ENCODE measurements at regions not wholly inside any gene's neighbourhood (a gene's known extent, or its start where the extent isn't known, plus 50 kb on each side); places are given as distances from the start of the nearest gene placed in this dataset.

DNA sequence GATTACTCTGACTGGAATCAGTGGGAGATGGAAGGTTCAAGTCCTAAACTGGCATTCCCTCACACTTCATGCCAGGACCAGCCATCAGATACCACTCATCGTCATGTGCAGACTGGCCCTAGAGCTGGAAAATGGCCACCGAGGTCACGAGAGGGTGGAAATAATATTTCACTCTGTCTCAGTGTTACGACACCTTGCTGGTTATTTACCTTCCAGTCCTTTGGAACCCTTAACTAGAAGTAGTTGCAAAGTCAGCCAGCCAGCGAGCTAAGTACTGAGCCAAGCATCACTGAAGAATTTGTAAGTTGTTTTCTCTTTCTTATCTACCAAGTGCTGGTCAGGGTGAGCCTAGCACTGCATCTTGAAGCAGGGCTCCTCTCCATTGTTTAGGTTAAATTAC lies 309.9 kb upstream of the RASGRP1 start:
- Histone ChIP-seq H3K9me3 (ENCODE audit: control insufficient read depth, low read length) (no peaks in the 10 kb centered on the region), H3K27ac (ENCODE audit: insufficient read depth, low read length, poor library complexity, severe bottlenecking) (no peak overlapping the region), H3K4me3 (ENCODE audit: insufficient read depth, low read depth, low read length, poor library complexity, severe bottlenecking) (no peak overlapping the region), H3K4me1 (ENCODE audit: control insufficient read depth, insufficient read depth, low read length, poor library complexity, severe bottlenecking) (no peaks in the 10 kb centered on the region), H3K27me3 (replicated peaks; ENCODE audit: control insufficient read depth, insufficient read depth, low read length, poor library complexity, severe bottlenecking) (no peaks in the 10 kb centered on the region), H3K36me3 (ENCODE audit: control insufficient read depth, insufficient read depth, low read length) (no peaks in the 10 kb centered on the region)
- DNase-seq, result no peak

DNA sequence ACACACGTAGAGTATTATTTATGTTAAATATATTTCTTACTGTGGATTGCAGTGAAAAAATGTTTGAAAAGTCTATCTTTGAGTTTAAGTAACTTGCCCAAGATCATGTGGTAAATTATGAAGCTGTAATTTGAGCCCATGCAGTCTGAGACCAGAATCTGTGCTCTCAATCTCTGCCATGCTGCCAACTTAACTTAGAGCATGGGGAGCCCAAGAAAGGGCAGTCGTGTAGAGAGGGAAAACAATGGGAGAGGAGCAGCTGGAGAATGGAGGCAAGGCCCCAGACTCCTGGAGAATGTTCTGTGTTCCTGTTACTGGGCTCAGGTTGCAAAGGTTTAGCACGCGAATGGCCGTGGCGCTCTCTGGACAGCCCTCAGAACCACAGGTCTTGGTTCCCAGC lies 311.6 kb upstream of the RASGRP1 start:
- H3K4me3 ChIP-seq (ENCODE audit: insufficient read depth, low read depth, low read length, poor library complexity, severe bottlenecking), result no peak overlapping the region
- H3K27ac ChIP-seq (ENCODE audit: insufficient read depth, low read length, poor library complexity, severe bottlenecking), result no peak overlapping the region
- no peaks in the 10 kb centered on the region for H3K4me1 ChIP-seq (ENCODE audit: control insufficient read depth, insufficient read depth, low read length, poor library complexity, severe bottlenecking)
- H3K36me3 ChIP-seq (ENCODE audit: control insufficient read depth, insufficient read depth, low read length), result no peaks in the 10 kb centered on the region
- DNase-seq, result no peak
- H3K27me3 ChIP-seq (replicated peaks; ENCODE audit: control insufficient read depth, insufficient read depth, low read length, poor library complexity, severe bottlenecking), result no peaks in the 10 kb centered on the region
- no peaks in the 10 kb centered on the region for H3K9me3 ChIP-seq (ENCODE audit: control insufficient read depth, low read length)

DNA sequence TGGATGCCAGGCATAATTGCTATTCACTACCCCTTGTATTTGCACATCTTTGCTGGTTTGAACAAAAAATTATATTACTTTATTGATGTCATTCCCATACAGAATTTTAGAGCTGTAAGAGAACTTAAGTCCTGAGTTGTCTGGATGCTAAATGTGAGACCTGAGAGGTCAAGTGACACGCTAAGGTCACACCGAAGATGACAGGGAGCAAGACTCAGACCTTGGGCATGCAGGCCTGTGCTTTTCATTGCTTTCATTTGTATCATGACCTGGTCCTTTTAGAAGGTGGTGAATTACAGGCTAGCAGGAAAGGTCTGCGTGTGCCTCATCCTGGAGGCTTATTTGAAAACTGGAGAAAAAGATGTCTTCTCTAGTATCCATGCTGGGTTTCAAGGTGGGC lies 312.0 kb upstream of the RASGRP1 start:
- H3K27me3 ChIP-seq (replicated peaks; ENCODE audit: control insufficient read depth, insufficient read depth, low read length, poor library complexity, severe bottlenecking), result no peaks in the 10 kb centered on the region
- H3K9me3 ChIP-seq (ENCODE audit: control insufficient read depth, low read length), result no peaks in the 10 kb centered on the region
- no peak overlapping the region for H3K27ac ChIP-seq (ENCODE audit: insufficient read depth, low read length, poor library complexity, severe bottlenecking)
- no peaks in the 10 kb centered on the region for H3K36me3 ChIP-seq (ENCODE audit: control insufficient read depth, insufficient read depth, low read length)
- no peak overlapping the region for H3K4me3 ChIP-seq (ENCODE audit: insufficient read depth, low read depth, low read length, poor library complexity, severe bottlenecking)
- no peak for DNase-seq
- no peaks in the 10 kb centered on the region for H3K4me1 ChIP-seq (ENCODE audit: control insufficient read depth, insufficient read depth, low read length, poor library complexity, severe bottlenecking)

DNA sequence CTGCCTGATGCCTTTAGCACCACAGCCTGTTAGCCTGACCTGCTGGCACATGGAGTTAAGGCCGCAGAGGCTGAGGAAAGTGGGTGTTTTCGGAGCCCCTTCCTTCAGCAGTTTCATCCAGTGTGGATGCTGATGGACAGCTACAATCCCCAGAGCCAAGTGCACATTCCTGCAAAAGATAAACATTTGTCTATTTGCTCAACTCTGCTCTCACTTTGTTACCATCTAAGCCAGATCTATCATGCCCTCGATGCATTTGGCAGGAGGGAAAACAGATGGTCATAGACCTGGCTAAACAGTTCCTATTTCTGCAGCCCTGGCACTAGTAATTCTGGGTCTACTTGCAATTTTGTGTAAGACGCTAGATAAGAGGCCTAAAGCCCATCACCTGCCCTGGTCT lies 312.9 kb upstream of the RASGRP1 start:
- Histone ChIP-seq H3K4me1 (ENCODE audit: control insufficient read depth, insufficient read depth, low read length, poor library complexity, severe bottlenecking) (no peaks in the 10 kb centered on the region), H3K36me3 (ENCODE audit: control insufficient read depth, insufficient read depth, low read length) (no peaks in the 10 kb centered on the region), H3K27ac (ENCODE audit: insufficient read depth, low read length, poor library complexity, severe bottlenecking) (no peak overlapping the region), H3K9me3 (ENCODE audit: control insufficient read depth, low read length) (no peaks in the 10 kb centered on the region), H3K27me3 (replicated peaks; ENCODE audit: control insufficient read depth, insufficient read depth, low read length, poor library complexity, severe bottlenecking) (no peaks in the 10 kb centered on the region), H3K4me3 (ENCODE audit: insufficient read depth, low read depth, low read length, poor library complexity, severe bottlenecking) (no peak overlapping the region)
- DNase-seq, result no peak

DNA sequence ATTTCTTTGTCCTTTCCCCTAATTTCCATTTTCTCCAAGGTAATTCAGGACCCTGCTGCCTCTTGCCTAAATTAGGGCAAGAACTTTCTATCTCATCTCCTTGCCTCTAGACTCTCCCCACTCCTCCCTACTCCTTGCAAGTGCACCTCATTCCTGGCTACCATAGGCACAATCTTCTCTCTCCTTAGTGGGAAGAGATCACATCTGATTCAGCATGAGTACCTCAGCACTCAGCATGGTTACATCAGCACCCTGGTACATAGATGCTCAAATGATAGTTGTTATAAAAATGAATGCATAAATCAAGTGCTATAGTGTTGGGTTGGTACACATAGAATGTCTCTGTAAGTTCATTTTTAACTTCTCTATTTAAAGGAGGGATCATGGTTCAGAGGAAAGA lies 313.4 kb upstream of the RASGRP1 start:
- Histone ChIP-seq H3K4me1 (ENCODE audit: control insufficient read depth, insufficient read depth, low read length, poor library complexity, severe bottlenecking) (no peaks in the 10 kb centered on the region), H3K36me3 (ENCODE audit: control insufficient read depth, insufficient read depth, low read length) (no peaks in the 10 kb centered on the region), H3K27ac (ENCODE audit: insufficient read depth, low read length, poor library complexity, severe bottlenecking) (no peak overlapping the region), H3K9me3 (ENCODE audit: control insufficient read depth, low read length) (no peaks in the 10 kb centered on the region), H3K4me3 (ENCODE audit: insufficient read depth, low read depth, low read length, poor library complexity, severe bottlenecking) (no peak overlapping the region), H3K27me3 (replicated peaks; ENCODE audit: control insufficient read depth, insufficient read depth, low read length, poor library complexity, severe bottlenecking) (no peaks in the 10 kb centered on the region)
- DNase-seq, result no peak

DNA sequence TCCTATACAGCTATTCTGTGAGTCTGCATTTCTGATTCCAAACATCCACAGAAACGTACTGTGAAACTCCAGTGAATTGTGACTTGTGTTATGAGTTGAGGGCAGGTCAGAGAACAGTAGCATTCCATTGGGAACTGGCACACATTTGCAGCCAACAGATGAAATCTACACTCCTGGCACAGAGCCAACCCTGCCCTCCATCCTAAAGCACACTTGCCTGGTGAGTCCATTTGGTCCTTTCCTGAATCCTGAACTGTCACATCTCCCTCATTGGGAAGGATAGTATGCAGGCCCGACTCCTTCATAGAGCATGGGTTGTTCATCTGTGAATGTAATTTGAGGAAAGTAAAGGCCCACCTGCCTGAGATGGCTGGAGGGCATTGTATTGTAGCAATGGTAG lies 314.3 kb upstream of the RASGRP1 start:
- no peak for DNase-seq
- H3K27me3 ChIP-seq (replicated peaks; ENCODE audit: control insufficient read depth, insufficient read depth, low read length, poor library complexity, severe bottlenecking), result no peaks in the 10 kb centered on the region
- no peak overlapping the region for H3K27ac ChIP-seq (ENCODE audit: insufficient read depth, low read length, poor library complexity, severe bottlenecking)
- no peaks in the 10 kb centered on the region for H3K9me3 ChIP-seq (ENCODE audit: control insufficient read depth, low read length)
- no peaks in the 10 kb centered on the region for H3K4me1 ChIP-seq (ENCODE audit: control insufficient read depth, insufficient read depth, low read length, poor library complexity, severe bottlenecking)
- no peaks in the 10 kb centered on the region for H3K36me3 ChIP-seq (ENCODE audit: control insufficient read depth, insufficient read depth, low read length)
- H3K4me3 ChIP-seq (ENCODE audit: insufficient read depth, low read depth, low read length, poor library complexity, severe bottlenecking), result no peak overlapping the region

DNA sequence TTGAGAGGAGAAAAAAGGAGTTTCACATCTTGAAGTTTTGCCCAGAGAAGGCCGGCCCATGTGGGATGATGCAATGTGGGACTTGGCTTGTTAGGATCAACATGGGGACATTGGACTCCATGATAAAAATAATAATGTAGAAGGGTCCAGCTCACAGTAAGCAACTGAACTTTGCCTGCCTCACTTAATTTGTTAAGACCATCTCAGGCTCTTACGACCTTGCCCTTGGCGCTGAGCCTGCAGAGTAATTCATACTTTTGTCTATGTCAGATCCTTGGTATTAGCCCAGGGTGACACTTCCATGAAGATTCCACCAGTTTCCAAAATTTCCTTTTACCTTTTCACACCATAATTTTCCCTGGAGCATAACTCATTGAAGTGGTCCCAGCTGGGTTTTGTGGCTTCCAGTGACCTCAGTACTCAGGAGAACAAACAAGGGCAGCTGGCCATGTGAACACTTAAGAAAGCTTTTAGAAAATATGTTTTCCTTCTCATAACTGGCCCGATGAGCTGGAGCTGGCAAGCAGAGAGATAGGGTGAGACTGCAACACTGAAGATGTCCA lies 315.4 kb upstream of the RASGRP1 start:
- Histone ChIP-seq H3K4me1 (ENCODE audit: control insufficient read depth, insufficient read depth, low read length, poor library complexity, severe bottlenecking) (no peaks in the 10 kb centered on the region), H3K36me3 (ENCODE audit: control insufficient read depth, insufficient read depth, low read length) (no peaks in the 10 kb centered on the region), H3K27ac (ENCODE audit: insufficient read depth, low read length, poor library complexity, severe bottlenecking) (no peak overlapping the region), H3K9me3 (ENCODE audit: control insufficient read depth, low read length) (no peaks in the 10 kb centered on the region), H3K27me3 (replicated peaks; ENCODE audit: control insufficient read depth, insufficient read depth, low read length, poor library complexity, severe bottlenecking) (no peaks in the 10 kb centered on the region), H3K4me3 (ENCODE audit: insufficient read depth, low read depth, low read length, poor library complexity, severe bottlenecking) (no peak overlapping the region)
- DNase-seq, result no peak

DNA sequence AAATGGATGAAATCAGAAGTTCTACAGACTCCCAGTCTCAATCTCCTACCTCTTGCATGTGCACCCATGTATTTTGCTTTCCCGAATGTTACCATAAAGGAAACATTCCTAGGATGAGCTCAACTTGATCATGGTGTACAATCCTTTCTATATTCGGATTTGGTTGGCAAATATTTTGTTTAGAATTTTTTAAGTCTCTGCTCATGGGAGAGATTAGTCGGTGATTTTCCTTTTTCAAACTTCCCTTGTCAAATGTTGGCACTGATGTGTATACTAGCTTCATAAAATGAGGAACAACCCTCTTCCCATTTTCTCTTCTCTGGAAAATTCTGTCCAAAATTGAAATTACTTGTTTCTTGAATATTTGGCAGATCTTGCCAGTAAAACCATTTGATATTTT lies 317.6 kb upstream of the RASGRP1 start:
- H3K4me3 ChIP-seq (ENCODE audit: insufficient read depth, low read depth, low read length, poor library complexity, severe bottlenecking), result no peak overlapping the region
- no peaks in the 10 kb centered on the region for H3K36me3 ChIP-seq (ENCODE audit: control insufficient read depth, insufficient read depth, low read length)
- no peaks in the 10 kb centered on the region for H3K27me3 ChIP-seq (replicated peaks; ENCODE audit: control insufficient read depth, insufficient read depth, low read length, poor library complexity, severe bottlenecking)
- no peak overlapping the region for H3K27ac ChIP-seq (ENCODE audit: insufficient read depth, low read length, poor library complexity, severe bottlenecking)
- no peaks in the 10 kb centered on the region for H3K9me3 ChIP-seq (ENCODE audit: control insufficient read depth, low read length)
- no peaks in the 10 kb centered on the region for H3K4me1 ChIP-seq (ENCODE audit: control insufficient read depth, insufficient read depth, low read length, poor library complexity, severe bottlenecking)
- no peak for DNase-seq

DNA sequence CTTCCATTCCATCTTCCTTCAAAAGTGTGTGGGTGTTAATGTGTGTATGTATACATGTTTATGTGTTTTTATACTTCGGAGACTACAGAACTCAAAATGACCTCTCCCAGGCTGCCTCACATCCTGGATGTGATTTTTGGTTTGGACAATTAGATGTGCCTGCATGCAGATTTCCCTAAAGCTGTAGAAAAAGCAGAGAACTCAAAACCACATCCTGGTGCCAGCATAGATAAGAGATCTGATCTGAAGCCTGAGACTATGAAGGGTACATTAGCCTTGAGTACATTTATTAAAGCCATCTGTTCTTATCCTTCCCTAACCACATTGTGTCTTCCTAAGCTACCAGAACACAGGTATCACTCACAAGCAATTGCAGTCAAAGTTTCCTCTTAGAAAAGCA lies 319.4 kb upstream of the RASGRP1 start:
- no peak for DNase-seq
- no peak overlapping the region for H3K27ac ChIP-seq (ENCODE audit: insufficient read depth, low read length, poor library complexity, severe bottlenecking)
- H3K9me3 ChIP-seq (ENCODE audit: control insufficient read depth, low read length), result no peaks in the 10 kb centered on the region
- no peak overlapping the region for H3K4me3 ChIP-seq (ENCODE audit: insufficient read depth, low read depth, low read length, poor library complexity, severe bottlenecking)
- no peaks in the 10 kb centered on the region for H3K36me3 ChIP-seq (ENCODE audit: control insufficient read depth, insufficient read depth, low read length)
- H3K4me1 ChIP-seq (ENCODE audit: control insufficient read depth, insufficient read depth, low read length, poor library complexity, severe bottlenecking), result no peaks in the 10 kb centered on the region
- no peaks in the 10 kb centered on the region for H3K27me3 ChIP-seq (replicated peaks; ENCODE audit: control insufficient read depth, insufficient read depth, low read length, poor library complexity, severe bottlenecking)

DNA sequence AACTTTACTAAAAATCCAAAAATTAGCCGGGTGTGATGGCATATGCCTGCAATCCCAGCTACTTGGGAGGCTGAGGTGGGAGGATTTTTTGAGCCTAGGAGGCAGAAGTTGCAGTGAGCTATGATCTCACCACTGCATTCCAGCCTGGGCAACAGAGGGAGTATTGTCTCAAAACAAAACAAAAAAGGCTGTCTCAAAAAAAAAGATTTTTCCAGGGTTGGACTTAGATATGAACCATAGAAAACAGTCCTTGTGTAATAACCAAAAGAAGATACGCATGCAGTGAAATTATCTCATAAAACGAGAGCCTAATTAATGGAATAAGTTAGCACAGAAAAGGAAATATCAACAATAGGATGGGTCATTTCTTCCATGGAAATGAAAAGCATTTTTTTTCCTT lies 320.4 kb upstream of the RASGRP1 start:
- Histone ChIP-seq H3K27me3 (replicated peaks; ENCODE audit: control insufficient read depth, insufficient read depth, low read length, poor library complexity, severe bottlenecking) (no peaks in the 10 kb centered on the region), H3K4me3 (ENCODE audit: insufficient read depth, low read depth, low read length, poor library complexity, severe bottlenecking) (no peak overlapping the region), H3K27ac (ENCODE audit: insufficient read depth, low read length, poor library complexity, severe bottlenecking) (no peak overlapping the region), H3K4me1 (ENCODE audit: control insufficient read depth, insufficient read depth, low read length, poor library complexity, severe bottlenecking) (no peaks in the 10 kb centered on the region), H3K9me3 (ENCODE audit: control insufficient read depth, low read length) (no peaks in the 10 kb centered on the region), H3K36me3 (ENCODE audit: control insufficient read depth, insufficient read depth, low read length) (no peaks in the 10 kb centered on the region)
- DNase-seq, result no peak

DNA sequence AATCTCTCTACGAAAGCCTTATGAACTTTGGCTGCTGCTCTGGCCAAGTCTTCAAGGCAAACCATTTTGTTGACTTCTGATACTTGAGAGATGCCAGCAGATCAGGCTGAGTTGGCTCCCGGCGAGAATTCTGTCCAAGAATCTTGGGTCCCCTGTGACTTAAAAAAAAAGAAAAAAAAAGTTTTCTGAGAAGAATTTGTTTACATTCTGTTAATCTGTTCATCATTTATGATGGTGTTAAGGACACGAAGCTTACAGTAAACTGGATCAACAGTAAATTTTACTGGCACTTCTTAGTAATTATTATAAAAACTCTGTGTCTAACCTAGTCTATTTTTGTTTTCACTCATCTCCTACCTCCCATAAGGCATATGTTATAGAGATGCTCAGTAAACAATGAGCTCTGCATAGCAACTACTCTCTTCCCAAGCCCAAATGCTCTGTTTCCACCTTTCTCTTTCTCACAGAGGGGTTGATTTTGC lies 320.9 kb upstream of the RASGRP1 start:
- no peak for DNase-seq
- Histone ChIP-seq H3K9me3 (ENCODE audit: control insufficient read depth, low read length) (no peaks in the 10 kb centered on the region), H3K4me1 (ENCODE audit: control insufficient read depth, insufficient read depth, low read length, poor library complexity, severe bottlenecking) (no peaks in the 10 kb centered on the region), H3K27me3 (replicated peaks; ENCODE audit: control insufficient read depth, insufficient read depth, low read length, poor library complexity, severe bottlenecking) (no peaks in the 10 kb centered on the region), H3K27ac (ENCODE audit: insufficient read depth, low read length, poor library complexity, severe bottlenecking) (no peak overlapping the region), H3K36me3 (ENCODE audit: control insufficient read depth, insufficient read depth, low read length) (no peaks in the 10 kb centered on the region), H3K4me3 (ENCODE audit: insufficient read depth, low read depth, low read length, poor library complexity, severe bottlenecking) (no peak overlapping the region)
